Spleen (tissue), 11 donors: ENCODE measurements at regions not wholly inside any gene's neighbourhood (a gene's known extent, or its start where the extent isn't known, plus 50 kb on each side); places are given as distances from the start of the nearest gene placed in this dataset.
A peak's percentile ranks its signal among the peaks of the same experiment; 100 is the strongest.

Experiments
- DNase-seq: peaks from one replicate; pipeline ENCODE4 v3.0.0-alpha.2; 2020
- H3K27ac ChIP-seq, 8 donors: fragments of 200-600 bp; sonication (generic) in 7 of 8; 1 replicate in 4 of 8; 2 replicates in 4 of 8; pipeline versions ENCODE4 v1.5.0 to v1.8.0; 2016 to 2021; ENCODE audit warnings: inconsistent platforms in 4 of 8, mild to moderate bottlenecking in 4 of 8, moderate library complexity in 1 of 8
- H3K27me3 ChIP-seq, 7 donors: fragments of 200-600 bp; sonication (generic) in 6 of 7; replicated peaks in 1 of 7; 1 replicate in 4 of 7; 2 replicates in 3 of 7; pipeline versions ENCODE4 v1.5.0 to v1.8.0; 2016 to 2021; ENCODE audit warnings: inconsistent platforms in 3 of 7, mild to moderate bottlenecking in 1 of 7
- H3K36me3 ChIP-seq, 6 donors: fragments of 200-600 bp; sonication (generic) in 5 of 6; 1 replicate in 4 of 6; 2 replicates in 2 of 6; pipeline versions ENCODE4 v1.5.0 to v1.8.0; 2016 to 2021; ENCODE audit warnings: inconsistent platforms in 2 of 6
- H3K4me1 ChIP-seq, 6 donors: fragments of 200-600 bp; sonication (generic) in 5 of 6; 1 replicate in 3 of 6; 2 replicates in 3 of 6; pipeline versions ENCODE4 v1.5.0 to v1.8.0; 2016 to 2021; ENCODE audit warnings: inconsistent platforms in 3 of 6
- H3K4me3 ChIP-seq, 8 donors: fragments of 200-600 bp; sonication (generic) in 7 of 8; 1 replicate in 4 of 8; 2 replicates in 4 of 8; pipeline versions ENCODE4 v1.5.0 to v1.8.0; 2016 to 2021; ENCODE audit warnings: inconsistent platforms in 4 of 8, mild to moderate bottlenecking in 4 of 8, moderate library complexity in 2 of 8
- H3K9me3 ChIP-seq, 8 donors: fragments of 200-600 bp; sonication (generic) in 7 of 8; 1 replicate in 4 of 8; 2 replicates in 4 of 8; pipeline versions ENCODE4 v1.5.0 to v1.8.0; 2016 to 2021; ENCODE audit warnings: inconsistent platforms in 4 of 8
- CTCF ChIP-seq, 11 experiments: fragments of 200-600 bp in 7 of 11; fragments of 450-650 bp in 4 of 11; sonication (generic) in 4 of 11; IDR thresholded peaks in 8 of 11; conservative IDR thresholded peaks in 3 of 11; 1 replicate in 7 of 11; 2 replicates in 4 of 11; pipeline versions ENCODE4 v1.4.0 to v1.8.0; 2016 to 2021; ENCODE audit warnings: antibody characterized with exemption in 11 of 11, inconsistent platforms in 4 of 11, mild to moderate bottlenecking in 1 of 11
- POLR2A ChIP-seq, 3 donors: fragments of 450-650 bp; IDR thresholded peaks; one replicate each; pipeline ENCODE4 v1.5.1; 2017; ENCODE audit warnings: antibody characterized with exemption in 3 of 3, mild to moderate bottlenecking in 1 of 3
- POLR2AphosphoS5 ChIP-seq, 3 donors: sonication (generic); formaldehyde crosslinking; IDR thresholded peaks; one replicate each; pipeline ENCODE4 v1.5.1; 2017; ENCODE audit warnings: antibody characterized with exemption in 3 of 3
- WGBS, 5 donors: extraction: QIAGEN DNeasy Blood & Tissue Kit in 3 of 5; methylation state at CpG; one replicate each; pipeline versions ENCODE4 v1.1.5 to v1.1.7; 2013 to 2018; 5-methylcytosine and 5-hydroxymethylcytosine counted together
- intact Hi-C: fragments of 100-400 bp; cut with DNase I; formaldehyde crosslinking; loops from one replicate; pipeline ENCODE4 v1.15.0; 2023; ENCODE audit warnings: low total_unique reads
- donor health status: healthy with polysubstance abuse.
- donor health status: DM: no; HTN: no; CAD: no; lungs with moderate emphysema.
- donor health status: DM: no; HTN: no; CAD: no.
- donor health status: Bipolar disorder and iron deficiency.
- donor health status: healthy.
- donor health status: DM: no; HTN: no; CAD: no.
- donor health status: DM: yes; HTN: yes; CAD: no.

DNA sequence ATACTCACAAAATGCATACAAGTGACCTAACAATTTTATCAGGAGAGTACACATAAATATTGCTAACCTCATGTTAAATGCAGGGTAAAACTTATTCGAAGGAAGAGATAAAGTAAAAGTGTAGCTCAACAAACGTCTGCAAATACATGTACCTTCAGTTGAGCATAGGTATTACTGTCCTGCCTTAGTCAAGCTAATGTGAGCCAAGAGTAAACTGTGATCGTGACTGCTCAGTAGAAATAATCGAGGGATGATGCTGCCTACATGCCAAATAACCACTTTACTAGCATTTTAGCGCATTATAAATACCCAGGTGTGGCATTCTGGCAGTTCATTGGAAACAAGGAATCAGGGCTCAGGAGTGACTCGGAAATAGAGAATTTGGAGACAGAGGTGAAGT is 779.5 kb downstream of the SOCS6 start:
- Histone ChIP-seq H3K36me3 (no peaks in the 10 kb centered on the region), H3K27ac (no peak overlapping the region), H3K4me1 (no peaks in the 10 kb centered on the region), H3K27me3 (no peaks in the 10 kb centered on the region), H3K4me3 (no peak overlapping the region), H3K9me3 (no peaks in the 10 kb centered on the region)
- intact Hi-C loops: no loop called here
- DNase-seq: no peak
- WGBS, 5 donors: 62 to 73% (median 69%) methylated on average over 6 of the region's 6 CpGs
- no peak for TF ChIP-seq POLR2AphosphoS5 (IDR thresholded peaks at IDR 0.05)
- TF ChIP-seq CTCF (IDR thresholded peaks at IDR 0.05 in 8 of 11, conservative IDR thresholded peaks at IDR 0.05 in 3 of 11): no peak
- no peak for TF ChIP-seq POLR2A (IDR thresholded peaks at IDR 0.05)

GRCh38 chr18:71049893-71050292 is 761.0 kb downstream of the SOCS6 start:
- no peaks in the 10 kb centered on the region for H3K27me3 ChIP-seq
- intact Hi-C loops: no loop called here
- peaks cover 0 to 10% (median 0%) of the 10 kb centered on the region in 8 donors for H3K9me3 ChIP-seq

DNA sequence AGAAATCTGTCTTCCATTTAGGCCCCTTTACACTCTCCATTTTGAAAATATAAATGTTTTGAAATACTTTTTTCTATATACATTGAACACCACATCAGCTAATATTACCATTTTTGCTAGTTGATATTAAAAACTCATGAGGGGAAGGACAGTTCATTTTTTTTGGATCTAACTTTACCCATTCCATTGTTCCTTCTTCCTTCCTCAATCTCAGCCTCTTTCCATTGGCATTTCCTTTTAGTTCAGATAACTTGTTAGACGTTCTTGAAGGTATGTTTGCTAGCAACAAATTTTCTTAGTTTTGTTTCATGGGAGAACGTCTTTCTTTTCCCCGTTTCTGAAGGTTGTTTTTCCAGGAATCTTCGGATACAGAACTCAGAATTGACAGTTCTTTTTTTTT is 759.0 kb downstream of the SOCS6 start:
- WGBS, 5 donors: 34 to 53% (median 41%) methylated on average over 4 of the region's 4 CpGs
- Histone ChIP-seq H3K9me3 (peaks cover 0 to 10% (median 0%) of the 10 kb centered on the region in 8 donors), H3K4me1 (no peaks in the 10 kb centered on the region), H3K36me3 (no peaks in the 10 kb centered on the region), H3K27me3 (no peaks in the 10 kb centered on the region), H3K27ac (peak overlapping the region in 1 of 8 donors; percentile 22), H3K4me3 (no peak overlapping the region)
- intact Hi-C loops: no loop called here
- no peak for TF ChIP-seq POLR2A (IDR thresholded peaks at IDR 0.05)
- no peak for DNase-seq

More at GRCh38 chr18:71049893-71050292, 761.0 kb downstream of the SOCS6 start:
- no peaks in the 10 kb centered on the region for H3K4me1 ChIP-seq
- no peak for DNase-seq
- TF ChIP-seq POLR2A (IDR thresholded peaks at IDR 0.05) (no peak), POLR2AphosphoS5 (IDR thresholded peaks at IDR 0.05) (no peak), CTCF (IDR thresholded peaks at IDR 0.05 in 8 of 11, conservative IDR thresholded peaks at IDR 0.05 in 3 of 11) (no peak)
- no peaks in the 10 kb centered on the region for H3K36me3 ChIP-seq
- H3K27ac ChIP-seq: no peak overlapping the region
- WGBS, 5 donors: 80 to 94% (median 86%) methylated on average over 1 of the region's 1 CpG
- H3K4me3 ChIP-seq: no peak overlapping the region

DNA sequence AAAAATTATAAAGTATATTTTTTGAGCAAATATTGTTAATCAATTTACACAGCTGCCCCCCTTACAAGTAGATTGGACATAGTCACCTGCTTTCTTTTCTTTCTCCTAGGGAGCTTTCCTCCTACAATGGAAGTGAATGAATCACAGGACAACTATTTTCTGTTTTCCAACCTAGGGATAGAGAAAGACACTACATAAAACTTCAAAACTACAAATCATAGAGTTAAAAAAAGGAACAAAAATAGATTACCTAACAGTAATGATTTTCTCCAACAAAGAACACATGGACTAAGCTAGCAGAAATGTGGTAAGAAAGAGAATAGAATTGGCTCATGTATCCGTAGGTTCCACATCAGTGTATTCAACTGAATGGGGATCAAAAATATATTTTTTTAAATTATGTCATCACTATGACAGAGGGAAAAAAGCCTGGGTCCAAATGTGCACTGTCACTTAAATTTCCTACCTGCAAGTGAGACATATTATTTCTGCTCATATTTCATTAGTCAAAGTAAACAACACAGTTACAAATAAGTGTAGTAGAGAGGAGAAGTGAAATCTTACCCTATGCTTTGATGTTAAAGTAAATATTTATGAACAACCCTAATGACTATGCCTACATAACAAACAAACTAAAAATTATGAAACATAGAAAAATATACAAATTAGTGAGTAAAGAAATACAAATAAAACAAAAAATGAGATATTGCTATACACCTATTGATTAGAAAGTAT is 756.7 kb downstream of the SOCS6 start:
- H3K36me3 ChIP-seq: no peaks in the 10 kb centered on the region
- WGBS, 5 donors: 0% methylated on average over 1 of the region's 1 CpG
- H3K27me3 ChIP-seq: no peaks in the 10 kb centered on the region
- H3K9me3 ChIP-seq: peaks cover 0 to 3% (median 0%) of the 10 kb centered on the region in 8 donors
- no peaks in the 10 kb centered on the region for H3K4me1 ChIP-seq
- H3K4me3 ChIP-seq: no peak overlapping the region
- TF ChIP-seq POLR2A (IDR thresholded peaks at IDR 0.05) (no peak), CTCF (IDR thresholded peaks at IDR 0.05 in 8 of 11, conservative IDR thresholded peaks at IDR 0.05 in 3 of 11) (no peak), POLR2AphosphoS5 (IDR thresholded peaks at IDR 0.05) (no peak)
- DNase-seq: no peak
- no peak overlapping the region for H3K27ac ChIP-seq
- intact Hi-C loops: no loop called here
